Trophoblast cell (in vitro differentiated cells and primary cell): ENCODE measurements at regions not wholly inside any gene's neighbourhood (a gene's known extent, or its start where the extent isn't known, plus 50 kb on each side); places are given as distances from the start of the nearest gene placed in this dataset.

ENCODE experiments used
- DNase-seq, 2 donors: peaks; one replicate each; pipeline ENCODE4 v3.0.0-alpha.2; 2016
- H2AFZ ChIP-seq: 2 replicates; pipeline ENCODE4 v1.6.1; 2013; ENCODE audit warnings: low read length, moderate library complexity, mild to moderate bottlenecking; ENCODE audit not compliant: insufficient read depth, poor library complexity
- H2AK5ac ChIP-seq: 2 replicates; pipeline ENCODE4 v1.6.1; 2013; ENCODE audit warnings: mild to moderate bottlenecking, low read length
- H2BK120ac ChIP-seq: 2 replicates; pipeline ENCODE4 v1.6.1; 2013; ENCODE audit warnings: low read length, mild to moderate bottlenecking, moderate library complexity; ENCODE audit not compliant: insufficient read depth, poor library complexity
- H2BK12ac ChIP-seq: 2 replicates; pipeline ENCODE4 v1.6.1; 2013; ENCODE audit warnings: mild to moderate bottlenecking, low read length, moderate library complexity
- H2BK5ac ChIP-seq: 2 replicates; pipeline ENCODE4 v1.6.1; 2013; ENCODE audit warnings: low read length, low read depth, moderate library complexity, mild to moderate bottlenecking; ENCODE audit not compliant: poor library complexity
- H3K14ac ChIP-seq: 2 replicates; pipeline ENCODE4 v1.6.1; 2013; ENCODE audit warnings: mild to moderate bottlenecking, low read length
- H3K18ac ChIP-seq: 2 replicates; pipeline ENCODE4 v1.6.1; 2013; ENCODE audit warnings: mild to moderate bottlenecking, low read length
- H3K23ac ChIP-seq: 2 replicates; pipeline ENCODE4 v1.6.1; 2013; ENCODE audit warnings: low read length
- H3K27ac ChIP-seq: 2 replicates; pipeline ENCODE4 v1.5.1; 2013; ENCODE audit warnings: low read depth, mild to moderate bottlenecking, inconsistent platforms, low read length, moderate library complexity
- H3K27me3 ChIP-seq: 2 replicates; pipeline ENCODE4 v1.6.1; 2013; ENCODE audit warnings: inconsistent platforms, mild to moderate bottlenecking, low read length, moderate library complexity; ENCODE audit not compliant: insufficient read depth
- H3K36me3 ChIP-seq, 2 experiments: 1 replicate in 1 of 2; 2 replicates in 1 of 2; pipeline ENCODE4 v1.6.1; 2013; ENCODE audit warnings: low read length in 2 of 2, mild to moderate bottlenecking in 2 of 2, moderate library complexity in 1 of 2; ENCODE audit not compliant: insufficient read depth in 2 of 2, control insufficient read depth in 1 of 2
- H3K4ac ChIP-seq: 2 replicates; pipeline ENCODE4 v1.6.1; 2013; ENCODE audit warnings: low read depth, mild to moderate bottlenecking, low read length, moderate library complexity
- H3K4me1 ChIP-seq, 2 experiments: 1 replicate in 1 of 2; 2 replicates in 1 of 2; pipeline ENCODE4 v1.6.1; 2013; ENCODE audit warnings: low read length in 2 of 2, mild to moderate bottlenecking in 2 of 2, moderate library complexity in 1 of 2; ENCODE audit not compliant: insufficient read depth in 2 of 2, control insufficient read depth in 1 of 2
- H3K4me2 ChIP-seq: 2 replicates; pipeline ENCODE4 v1.6.1; 2013; ENCODE audit warnings: inconsistent platforms, mild to moderate bottlenecking, low read length, moderate library complexity
- H3K4me3 ChIP-seq: 2 replicates; pipeline ENCODE4 v1.5.1; 2013; ENCODE audit warnings: mild to moderate bottlenecking, low read depth, low read length, inconsistent platforms
- H3K79me1 ChIP-seq: one replicate; pipeline ENCODE4 v1.6.1; 2013; ENCODE audit warnings: low read length
- H3K79me2 ChIP-seq: 2 replicates; pipeline ENCODE4 v1.6.1; 2013; ENCODE audit warnings: low read length, mild to moderate bottlenecking; ENCODE audit not compliant: control insufficient read depth, insufficient read depth, poor library complexity
- H3K9ac ChIP-seq: 2 replicates; pipeline ENCODE4 v1.6.1; 2013; ENCODE audit warnings: mild to moderate bottlenecking, low read length
- H3K9me3 ChIP-seq: 2 replicates; pipeline ENCODE4 v1.6.1; 2013; ENCODE audit warnings: low read depth, mild to moderate bottlenecking, control low read depth, inconsistent platforms, low read length; ENCODE audit not compliant: insufficient read depth
- H4K12ac ChIP-seq: 2 replicates; pipeline ENCODE4 v1.6.1; 2013; ENCODE audit warnings: low read depth, mild to moderate bottlenecking, low read length, moderate library complexity
- H4K8ac ChIP-seq: 2 replicates; pipeline ENCODE4 v1.6.1; 2013; ENCODE audit warnings: low read depth, mild to moderate bottlenecking, low read length, moderate library complexity
- H4K91ac ChIP-seq: one replicate; pipeline ENCODE4 v1.6.1; 2013; ENCODE audit warnings: low read depth, mild to moderate bottlenecking, low read length, moderate library complexity
- WGBS: extraction: QIAGEN DNeasy Blood & Tissue Kit; methylation state at CpG from one replicate; pipeline ENCODE4 v1.1.7; 2013; ENCODE audit warnings: missing lambda C conversion rate; ENCODE audit not compliant: insufficient read length, insufficient coverage; ENCODE audit errors: extremely low coverage; 5-methylcytosine and 5-hydroxymethylcytosine counted together

- no peak overlapping the region for H3K14ac ChIP-seq
- no peak overlapping the region for H3K9ac ChIP-seq
- H3K4me2 ChIP-seq: no peak overlapping the region
- H3K4ac ChIP-seq: no peak overlapping the region
- no peaks in the 10 kb centered on the region for H3K27me3 ChIP-seq
- no peak overlapping the region for H2AFZ ChIP-seq
- H3K4me1 ChIP-seq: peaks cover 1 to 6% of the 10 kb centered on the region in 2 experiments
- no peaks in the 10 kb centered on the region for H3K36me3 ChIP-seq
- no peak overlapping the region for H4K12ac ChIP-seq
- no peaks in the 10 kb centered on the region for H3K79me2 ChIP-seq
- no peak overlapping the region for H4K8ac ChIP-seq
- H2BK5ac ChIP-seq: no peak overlapping the region
- no CpG with 5 or more reads among the region's 5 CpGs for WGBS
- no peak overlapping the region for H2AK5ac ChIP-seq
- no peak overlapping the region for H4K91ac ChIP-seq
- no peaks in the 10 kb centered on the region for H3K9me3 ChIP-seq
- no peak overlapping the region for H3K27ac ChIP-seq
- no peak overlapping the region for H3K18ac ChIP-seq
- no peak overlapping the region for H3K23ac ChIP-seq
- H2BK12ac ChIP-seq: no peak overlapping the region
- no peaks in the 10 kb centered on the region for H3K79me1 ChIP-seq
- DNase-seq: no peak
- H2BK120ac ChIP-seq: no peak overlapping the region
- no peak overlapping the region for H3K4me3 ChIP-seq
Observed at GRCh38 chr2:61623747-61624146, 85.6 kb upstream of the XPO1 start.

- Histone ChIP-seq H2AFZ (no peak overlapping the region), H3K14ac (no peak overlapping the region), H4K8ac (no peak overlapping the region), H2BK5ac (no peak overlapping the region), H3K4ac (no peak overlapping the region), H3K4me2 (no peak overlapping the region), H3K23ac (no peak overlapping the region), H3K9me3 (no peaks in the 10 kb centered on the region), H2BK12ac (no peak overlapping the region), H4K91ac (no peak overlapping the region), H3K27me3 (no peaks in the 10 kb centered on the region), H3K4me3 (no peak overlapping the region), H3K79me2 (no peaks in the 10 kb centered on the region), H3K79me1 (no peaks in the 10 kb centered on the region), H3K18ac (no peak overlapping the region), H3K27ac (no peak overlapping the region), H3K4me1 (peaks cover 1 to 6% of the 10 kb centered on the region in 2 experiments), H3K36me3 (no peaks in the 10 kb centered on the region), H3K9ac (no peak overlapping the region), H4K12ac (no peak overlapping the region), H2BK120ac (no peak overlapping the region), H2AK5ac (no peak overlapping the region)
- WGBS: no CpG with 5 or more reads among the region's 6 CpGs
- peak; percentile 83 to 88 for DNase-seq
Observed at GRCh38 chr2:61620244-61621159, 82.3 kb upstream of the XPO1 start.

- H3K27ac ChIP-seq: no peak overlapping the region
- no peaks in the 10 kb centered on the region for H3K79me1 ChIP-seq
- no peak overlapping the region for H3K18ac ChIP-seq
- H3K23ac ChIP-seq: no peak overlapping the region
- H3K36me3 ChIP-seq: no peaks in the 10 kb centered on the region
- peak overlapping the region; percentile 70 for H2AK5ac ChIP-seq
- no peak overlapping the region for H4K12ac ChIP-seq
- no peaks in the 10 kb centered on the region for H3K9me3 ChIP-seq
- DNase-seq: no peak
- no peak overlapping the region for H3K4me2 ChIP-seq
- no peak overlapping the region for H3K14ac ChIP-seq
- H2BK120ac ChIP-seq: no peak overlapping the region
- H4K8ac ChIP-seq: no peak overlapping the region
- H3K9ac ChIP-seq: no peak overlapping the region
- H2BK5ac ChIP-seq: no peak overlapping the region
- H3K4me1 ChIP-seq: peaks cover 1 to 6% of the 10 kb centered on the region in 2 experiments
- H3K4me3 ChIP-seq: no peak overlapping the region
- H3K4ac ChIP-seq: no peak overlapping the region
- H3K79me2 ChIP-seq: no peaks in the 10 kb centered on the region
- H2AFZ ChIP-seq: no peak overlapping the region
- whole genome bisulfite sequencing: no CpG with 5 or more reads among the region's 5 CpGs
- no peak overlapping the region for H4K91ac ChIP-seq
- no peaks in the 10 kb centered on the region for H3K27me3 ChIP-seq
- H2BK12ac ChIP-seq: no peak overlapping the region
Observed at GRCh38 chr2:61619561-61619960, 81.4 kb upstream of the XPO1 start.

- Histone ChIP-seq H3K4me3 (no peak overlapping the region), H3K9ac (no peak overlapping the region), H2BK12ac (no peak overlapping the region), H2BK5ac (no peak overlapping the region), H3K27ac (no peak overlapping the region), H3K79me2 (no peaks in the 10 kb centered on the region), H3K4ac (no peak overlapping the region), H3K14ac (no peak overlapping the region), H4K12ac (no peak overlapping the region), H3K27me3 (no peaks in the 10 kb centered on the region), H4K91ac (no peak overlapping the region), H3K4me1 (peaks cover 1 to 6% of the 10 kb centered on the region in 2 experiments), H3K18ac (no peak overlapping the region), H3K9me3 (no peaks in the 10 kb centered on the region), H3K79me1 (no peaks in the 10 kb centered on the region), H4K8ac (no peak overlapping the region), H3K4me2 (no peak overlapping the region), H2AK5ac (no peak overlapping the region), H2BK120ac (no peak overlapping the region), H2AFZ (no peak overlapping the region), H3K23ac (no peak overlapping the region), H3K36me3 (no peaks in the 10 kb centered on the region)
- DNase-seq: no peak
- WGBS: 100% methylated on average over 1 of the region's 2 CpGs
Observed at GRCh38 chr2:61617610-61618009, 79.5 kb upstream of the XPO1 start.
